K562 (cell line): ENCODE measurements at regions not wholly inside any gene's neighbourhood (a gene's known extent, or its start where the extent isn't known, plus 50 kb on each side); places are given as distances from the start of the nearest gene placed in this dataset.

Source experiments
- E4F1 ChIP-seq: fragments of 250-450 bp; sonication (Bioruptor Pico); IDR thresholded peaks from 2 replicates; pipeline ENCODE4 v1.5.0; 2021; ENCODE audit warnings: mild to moderate bottlenecking, borderline replicate concordance
- JUND ChIP-seq, 2 experiments: IDR thresholded peaks; 2 replicates in 1 of 2; 3 replicates in 1 of 2; pipeline ENCODE4 v1.6.1; 2011; ENCODE audit warnings: borderline replicate concordance in 2 of 2, low read depth in 2 of 2, low read length in 2 of 2, improper control_type of control experiment in 1 of 2, missing biosample characterization in 1 of 2, missing genetic modification characterization in 1 of 2, missing genetic modification reagents in 1 of 2
- REST ChIP-seq, 2 experiments: fragments of 450-650 bp; formaldehyde crosslinking in 1 of 2; IDR thresholded peaks; 2 replicates each; pipeline versions ENCODE4 v1.4.0 to v1.6.1; 2014 to 2020; ENCODE audit warnings: mild to moderate bottlenecking in 2 of 2, borderline replicate concordance in 1 of 2, low read depth in 1 of 2
- SRSF3 ChIP-seq: fragments of 200-400 bp; formaldehyde crosslinking; IDR thresholded peaks from 2 replicates; pipeline ENCODE4 v1.6.1; 2016; ENCODE audit warnings: mild to moderate bottlenecking, low read length, moderate library complexity; ENCODE audit not compliant: insufficient read depth
- TAF9B ChIP-seq: fragments of 450-650 bp; IDR thresholded peaks from 2 replicates; pipeline ENCODE4 v1.6.1; 2018; ENCODE audit warnings: mild to moderate bottlenecking; ENCODE audit not compliant: partially characterized antibody
- ZBTB40 ChIP-seq, 2 experiments: fragments of 450-650 bp in 1 of 2; sonication (generic) in 1 of 2; formaldehyde crosslinking in 1 of 2; IDR thresholded peaks; 2 replicates each; pipeline versions ENCODE4 v1.7.1 to v1.9.0; 2016 to 2022; ENCODE audit warnings: inconsistent platforms in 1 of 2, mild to moderate bottlenecking in 1 of 2, missing genetic modification reagents in 1 of 2

- no peak for TF ChIP-seq E4F1
- no peak for TF ChIP-seq REST (IDR thresholded peaks at IDR 0.05; ENCODE audit: borderline replicate concordance)
- no peak for TF ChIP-seq REST (CRISPR knock-in tag; IDR thresholded peaks at IDR 0.05; ENCODE audit: low read depth)
- no peak for TF ChIP-seq SRSF3
- TF ChIP-seq JUND (IDR thresholded peaks at IDR 0.05; ENCODE audit: borderline replicate concordance, low read depth, low read length) = no peak
- no peak for TF ChIP-seq JUND (tag; IDR thresholded peaks at IDR 0.05; ENCODE audit: borderline replicate concordance, low read depth, low read length)
- TF ChIP-seq ZBTB40 (IDR thresholded peaks at IDR 0.05) = no peak
- TF ChIP-seq ZBTB40 (CRISPR knock-in tag; IDR thresholded peaks at IDR 0.05) = no peak
- TF ChIP-seq TAF9B = no peak
Measured at GRCh38 chr14:65819569-65819968, 407.0 kb downstream of the FUT8 start (continued).
